HL-60/S4 treated with phorbol 12-myristate 13-acetate at 8.2 ng/mL for 4 days and 3 days (cell line): ENCODE measurements at regions not wholly inside any gene's neighbourhood (a gene's known extent, or its start where the extent isn't known, plus 50 kb on each side); places are given as distances from the start of the nearest gene placed in this dataset.

Experiments
- in situ Hi-C: fragments of 300-500 bp; cut with MboI; formaldehyde crosslinking; loops from 2 replicates; pipeline ENCODE4 v1.15.0; 2022; ENCODE audit warnings: low sequenced_read_pairs

- in situ Hi-C loops: no loop called here
These were observed 115.9 kb downstream of the LITAF start for GRCh38 chr16:11470676-11471415.

GRCh38 chr16:11471548-11471947 is 115.2 kb downstream of the LITAF start:
- in situ Hi-C loops: no loop called here

GRCh38 chr16:11472410-11472809 is 114.3 kb downstream of the LITAF start:
- in situ Hi-C loops: no loop called here

- in situ Hi-C loops: no loop called here
These were observed 113.9 kb downstream of the LITAF start for GRCh38 chr16:11472851-11473250.

- in situ Hi-C loops: no loop called here
These were observed 113.0 kb downstream of the LITAF start for GRCh38 chr16:11473728-11474127.

GRCh38 chr16:11474617-11475291 is 112.0 kb downstream of the LITAF start:
- in situ Hi-C loops: no loop called here

- in situ Hi-C loops: no loop called here
These were observed 110.7 kb downstream of the LITAF start for GRCh38 chr16:11475896-11476630.

GRCh38 chr16:11476676-11477075 is 110.0 kb downstream of the LITAF start:
- in situ Hi-C loops: no loop called here

GRCh38 chr16:11478431-11479119 is 108.1 kb downstream of the LITAF start:
- in situ Hi-C loops: no loop called here

GRCh38 chr16:11479916-11480315 is 106.8 kb downstream of the LITAF start:
- in situ Hi-C loops: no loop called here

GRCh38 chr16:11480634-11481033 is 106.1 kb downstream of the LITAF start:
- in situ Hi-C loops: no loop called here

GRCh38 chr16:11481987-11482386 is 104.7 kb downstream of the LITAF start:
- in situ Hi-C loops: no loop called here

- in situ Hi-C loops: no loop called here
These were observed 103.6 kb downstream of the LITAF start for GRCh38 chr16:11482946-11483748.

- in situ Hi-C loops: no loop called here
These were observed 101.9 kb downstream of the LITAF start for GRCh38 chr16:11484691-11485258.

GRCh38 chr16:11485676-11486075 is 101.0 kb downstream of the LITAF start:
- in situ Hi-C loops: no loop called here

GRCh38 chr16:11487289-11487688 is 99.4 kb downstream of the LITAF start:
- in situ Hi-C loops: no loop called here

GRCh38 chr16:11488304-11488703 is 98.4 kb downstream of the LITAF start:
- in situ Hi-C loops: no loop called here

- in situ Hi-C loops: no loop called here
These were observed 95.2 kb downstream of the LITAF start for GRCh38 chr16:11491524-11491923.

- in situ Hi-C loops: no loop called here
These were observed 93.8 kb downstream of the LITAF start for GRCh38 chr16:11492808-11493530.
